ENCODE measurements at regions not wholly inside any gene's neighbourhood (a gene's known extent, or its start where the extent isn't known, plus 50 kb on each side); places are given as distances from the start of the nearest gene placed in this dataset.

DNA sequence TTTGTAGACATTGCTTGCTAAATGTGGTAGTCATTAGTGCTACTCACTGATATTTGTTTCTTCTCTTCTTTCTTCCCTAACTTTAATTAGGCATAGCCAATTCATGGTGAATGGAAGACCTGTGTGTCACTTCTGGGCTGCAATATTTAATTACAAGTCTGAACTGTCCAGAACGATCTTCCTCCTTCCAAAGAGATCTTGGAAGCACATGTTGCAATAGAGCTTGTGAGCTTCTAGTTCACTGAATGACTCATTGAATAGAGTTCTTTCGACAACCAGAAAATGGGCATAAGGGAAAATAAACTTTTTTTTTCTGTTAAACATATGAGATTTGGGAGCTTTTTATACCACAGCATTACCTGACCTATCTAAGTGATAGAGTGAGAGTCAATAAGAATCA is 1264.6 kb downstream of the PCDH9 start:
- H3K4me2 ChIP-seq (ENCODE audit: low read length), result no peak overlapping the region
- H4K20me1 ChIP-seq (ENCODE audit: insufficient read depth, low read length), result no peaks in the 10 kb centered on the region
- H3K4me1 Mint-ChIP-seq (ENCODE audit: low read depth, unreplicated experiment), result no peaks in the 10 kb centered on the region
- H3K4me1 ChIP-seq (ENCODE audit: insufficient read depth, low read length), result no peaks in the 10 kb centered on the region
- DNase-seq (ENCODE audit: low read depth) (no peak), FAIRE-seq (no peak)
- H3K27ac Mint-ChIP-seq (ENCODE audit: unreplicated experiment), result no peak overlapping the region
- TF ChIP-seq, protein P1, sequence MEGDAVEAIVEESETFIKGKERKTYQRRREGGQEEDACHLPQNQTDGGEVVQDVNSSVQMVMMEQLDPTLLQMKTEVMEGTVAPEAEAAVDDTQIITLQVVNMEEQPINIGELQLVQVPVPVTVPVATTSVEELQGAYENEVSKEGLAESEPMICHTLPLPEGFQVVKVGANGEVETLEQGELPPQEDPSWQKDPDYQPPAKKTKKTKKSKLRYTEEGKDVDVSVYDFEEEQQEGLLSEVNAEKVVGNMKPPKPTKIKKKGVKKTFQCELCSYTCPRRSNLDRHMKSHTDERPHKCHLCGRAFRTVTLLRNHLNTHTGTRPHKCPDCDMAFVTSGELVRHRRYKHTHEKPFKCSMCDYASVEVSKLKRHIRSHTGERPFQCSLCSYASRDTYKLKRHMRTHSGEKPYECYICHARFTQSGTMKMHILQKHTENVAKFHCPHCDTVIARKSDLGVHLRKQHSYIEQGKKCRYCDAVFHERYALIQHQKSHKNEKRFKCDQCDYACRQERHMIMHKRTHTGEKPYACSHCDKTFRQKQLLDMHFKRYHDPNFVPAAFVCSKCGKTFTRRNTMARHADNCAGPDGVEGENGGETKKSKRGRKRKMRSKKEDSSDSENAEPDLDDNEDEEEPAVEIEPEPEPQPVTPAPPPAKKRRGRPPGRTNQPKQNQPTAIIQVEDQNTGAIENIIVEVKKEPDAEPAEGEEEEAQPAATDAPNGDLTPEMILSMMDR (IDR thresholded peaks at IDR 0.05; ENCODE audit: insufficient read depth, low read depth, low read length), result no peak
- TF ChIP-seq EZH2 (IDR thresholded peaks at IDR 0.05; ENCODE audit: insufficient read depth, low read length), result no peak
- no peak overlapping the region for H2AFZ ChIP-seq (ENCODE audit: low read depth, low read length)
- H3K27ac ChIP-seq (ENCODE audit: low read depth, low read length), result no peak overlapping the region
- H3K79me2 ChIP-seq (ENCODE audit: insufficient read depth, low read length), result no peaks in the 10 kb centered on the region
- H3K27me3 ChIP-seq (ENCODE audit: insufficient read depth, low read length), result no peaks in the 10 kb centered on the region
- H3K9me3 Mint-ChIP-seq (ENCODE audit: unreplicated experiment), result no peaks in the 10 kb centered on the region
- H3K9ac ChIP-seq (ENCODE audit: low read length), result no peak overlapping the region
- H3K36me3 Mint-ChIP-seq (ENCODE audit: low read depth, unreplicated experiment), result no peaks in the 10 kb centered on the region
- no peak overlapping the region for H3K4me3 Mint-ChIP-seq (ENCODE audit: unreplicated experiment)
- H3K27me3 Mint-ChIP-seq (ENCODE audit: low read depth, unreplicated experiment), result no peaks in the 10 kb centered on the region
- no peaks in the 10 kb centered on the region for H3K36me3 ChIP-seq (ENCODE audit: insufficient read depth, low read length)
- no peaks in the 10 kb centered on the region for H3K9me3 ChIP-seq (ENCODE audit: insufficient read depth, low read depth, low read length)
- H3K4me3 ChIP-seq (ENCODE audit: insufficient read depth, low read depth, low read length), result no peak overlapping the region

DNA sequence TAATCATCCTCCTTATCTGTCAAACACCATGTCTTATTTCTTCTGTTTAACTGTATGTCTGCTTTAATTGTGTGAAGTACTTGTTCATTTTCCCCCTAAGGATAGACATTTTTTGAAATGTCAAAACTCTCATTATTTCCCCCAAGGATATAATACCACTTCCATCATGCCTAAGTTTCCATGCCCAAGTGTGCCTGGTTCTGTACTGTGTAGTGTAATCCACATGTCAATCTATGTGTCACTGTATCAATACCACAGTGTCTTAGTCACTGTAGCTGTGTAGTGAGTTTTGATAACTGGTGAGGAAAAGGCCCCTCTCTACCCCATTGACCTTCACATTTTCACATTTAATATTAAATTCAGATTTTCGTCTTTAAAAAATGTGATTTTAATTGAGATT is 1265.5 kb downstream of the PCDH9 start:
- FAIRE-seq (no peak), DNase-seq (ENCODE audit: low read depth) (no peak)
- Mint-ChIP-seq H3K9me3 (ENCODE audit: unreplicated experiment) (no peaks in the 10 kb centered on the region), H3K27ac (ENCODE audit: unreplicated experiment) (no peak overlapping the region), H3K36me3 (ENCODE audit: low read depth, unreplicated experiment) (no peaks in the 10 kb centered on the region), H3K4me1 (ENCODE audit: low read depth, unreplicated experiment) (no peaks in the 10 kb centered on the region), H3K27me3 (ENCODE audit: low read depth, unreplicated experiment) (no peaks in the 10 kb centered on the region), H3K4me3 (ENCODE audit: unreplicated experiment) (no peak overlapping the region)
- no peak for TF ChIP-seq EZH2 (IDR thresholded peaks at IDR 0.05; ENCODE audit: insufficient read depth, low read length)
- TF ChIP-seq, protein P1 (IDR thresholded peaks at IDR 0.05; ENCODE audit: insufficient read depth, low read depth, low read length), result no peak
- H3K4me2 ChIP-seq (ENCODE audit: low read length), result no peak overlapping the region
- H3K4me1 ChIP-seq (ENCODE audit: insufficient read depth, low read length), result no peaks in the 10 kb centered on the region
- H3K27ac ChIP-seq (ENCODE audit: low read depth, low read length), result no peak overlapping the region
- no peak overlapping the region for H3K9ac ChIP-seq (ENCODE audit: low read length)
- H3K9me3 ChIP-seq (ENCODE audit: insufficient read depth, low read depth, low read length), result no peaks in the 10 kb centered on the region
- no peaks in the 10 kb centered on the region for H3K79me2 ChIP-seq (ENCODE audit: insufficient read depth, low read length)
- no peaks in the 10 kb centered on the region for H3K27me3 ChIP-seq (ENCODE audit: insufficient read depth, low read length)
- H4K20me1 ChIP-seq (ENCODE audit: insufficient read depth, low read length), result no peaks in the 10 kb centered on the region
- no peak overlapping the region for H2AFZ ChIP-seq (ENCODE audit: low read depth, low read length)
- H3K4me3 ChIP-seq (ENCODE audit: insufficient read depth, low read depth, low read length), result no peak overlapping the region
- H3K36me3 ChIP-seq (ENCODE audit: insufficient read depth, low read length), result no peaks in the 10 kb centered on the region

DNA sequence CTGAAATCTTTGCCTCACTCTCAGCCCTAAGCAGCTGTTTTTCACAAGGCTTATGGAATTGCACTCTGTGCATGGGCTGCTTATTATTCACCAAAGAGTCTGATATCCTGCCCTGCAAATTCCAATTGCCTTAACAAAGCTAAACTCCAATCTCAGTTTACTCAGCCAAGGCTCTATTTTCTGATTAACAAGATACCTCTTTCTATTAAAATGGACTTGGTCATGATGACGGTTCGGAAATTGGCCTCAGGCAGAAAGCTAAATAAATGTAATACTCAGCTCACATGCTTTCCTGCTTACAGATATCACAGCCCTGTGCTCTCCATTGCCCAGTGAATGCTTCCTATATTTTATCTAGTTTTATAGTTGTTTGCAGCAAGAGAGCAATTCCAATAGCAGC is 1270.8 kb downstream of the PCDH9 start:
- peaks cover 3% of the 10 kb centered on the region for H3K9me3 ChIP-seq (ENCODE audit: insufficient read depth, low read depth, low read length)
- no peaks in the 10 kb centered on the region for H4K20me1 ChIP-seq (ENCODE audit: insufficient read depth, low read length)
- H3K27me3 ChIP-seq (ENCODE audit: insufficient read depth, low read length), result no peaks in the 10 kb centered on the region
- DNase-seq (ENCODE audit: low read depth), result peak; percentile 4
- H3K27ac ChIP-seq (ENCODE audit: low read depth, low read length), result no peak overlapping the region
- TF ChIP-seq EZH2 (IDR thresholded peaks at IDR 0.05; ENCODE audit: insufficient read depth, low read length), result no peak
- TF ChIP-seq, protein P1 (IDR thresholded peaks at IDR 0.05; ENCODE audit: insufficient read depth, low read depth, low read length), result no peak
- no peak overlapping the region for H2AFZ ChIP-seq (ENCODE audit: low read depth, low read length)
- H3K4me1 ChIP-seq (ENCODE audit: insufficient read depth, low read length), result no peaks in the 10 kb centered on the region
- FAIRE-seq, result no peak
- no peak overlapping the region for H3K4me3 ChIP-seq (ENCODE audit: insufficient read depth, low read depth, low read length)
- no peaks in the 10 kb centered on the region for H3K79me2 ChIP-seq (ENCODE audit: insufficient read depth, low read length)
- no peak overlapping the region for H3K4me3 Mint-ChIP-seq (ENCODE audit: unreplicated experiment)
- no peaks in the 10 kb centered on the region for H3K27me3 Mint-ChIP-seq (ENCODE audit: low read depth, unreplicated experiment)
- no peaks in the 10 kb centered on the region for H3K9me3 Mint-ChIP-seq (ENCODE audit: unreplicated experiment)
- no peaks in the 10 kb centered on the region for H3K4me1 Mint-ChIP-seq (ENCODE audit: low read depth, unreplicated experiment)
- no peak overlapping the region for H3K9ac ChIP-seq (ENCODE audit: low read length)
- H3K4me2 ChIP-seq (ENCODE audit: low read length), result no peak overlapping the region
- H3K27ac Mint-ChIP-seq (ENCODE audit: unreplicated experiment), result no peak overlapping the region
- no peaks in the 10 kb centered on the region for H3K36me3 ChIP-seq (ENCODE audit: insufficient read depth, low read length)
- no peaks in the 10 kb centered on the region for H3K36me3 Mint-ChIP-seq (ENCODE audit: low read depth, unreplicated experiment)

Measured in astrocyte (in vitro differentiated cells and primary cell).